ENCODE measurements at regions not wholly inside any gene's neighbourhood (a gene's known extent, or its start where the extent isn't known, plus 50 kb on each side); places are given as distances from the start of the nearest gene placed in this dataset.
"Not testable (repeated sequence)": the region's sequence is repeated elsewhere in the genome, so short reads cannot be mapped to it uniquely, and the experiment has no call there.

- no peak for DNase-seq
Measured at GRCh38 chr5:58011301-58011700, 448.6 kb downstream of the PLK2 start.

GRCh38 chr5:58009754-58010153, 450.1 kb downstream of the PLK2 start:
- no peak for DNase-seq

DNA sequence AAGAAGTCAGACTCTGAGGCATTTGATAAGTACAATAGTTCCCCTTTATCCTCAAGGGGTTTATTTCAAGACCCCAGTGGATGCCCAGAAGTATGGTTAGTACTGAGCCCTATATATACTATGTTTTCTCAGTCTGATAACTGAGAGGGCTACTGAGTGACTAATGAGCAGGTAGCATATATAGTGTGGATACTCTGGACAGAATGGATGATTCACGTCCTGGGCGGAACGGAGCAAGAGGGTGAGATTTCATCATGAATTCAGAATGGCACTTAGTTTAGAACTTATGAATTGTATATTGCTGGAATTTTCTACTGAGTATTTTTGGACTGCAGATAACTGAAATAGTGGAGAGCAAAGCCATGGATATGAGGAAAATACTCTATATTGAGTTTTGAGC, 457.6 kb downstream of the PLK2 start:
- DNase-seq, result no peak

GRCh38 chr5:57993866-57994265, 466.0 kb downstream of the PLK2 start:
- DNase-seq, result no peak

DNA sequence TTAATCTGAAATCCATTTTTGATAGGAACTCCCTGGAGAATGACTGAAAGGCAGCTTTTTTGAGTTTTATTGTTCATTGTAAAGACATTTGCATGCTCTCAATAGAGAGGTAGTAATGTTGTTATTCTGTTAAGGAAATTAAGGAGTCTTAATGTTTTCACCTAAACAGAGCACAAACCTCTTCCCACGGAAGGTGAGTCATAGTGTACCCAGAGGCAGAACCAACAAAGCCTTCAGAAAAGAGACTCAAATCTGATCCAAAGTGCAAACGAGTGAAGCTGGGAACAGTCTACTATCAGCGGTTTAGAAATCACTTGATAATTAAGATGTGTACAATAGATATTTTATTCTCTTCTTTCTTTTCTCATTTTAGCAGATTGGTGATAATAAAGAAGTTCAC, 470.5 kb downstream of the PLK2 start:
- no peak for DNase-seq

GRCh38 chr5:57988813-57989212, 471.1 kb downstream of the PLK2 start:
- no peak for DNase-seq

- DNase-seq, result no peak
Measured at GRCh38 chr5:57987552-57987951, 472.3 kb downstream of the PLK2 start.

DNA sequence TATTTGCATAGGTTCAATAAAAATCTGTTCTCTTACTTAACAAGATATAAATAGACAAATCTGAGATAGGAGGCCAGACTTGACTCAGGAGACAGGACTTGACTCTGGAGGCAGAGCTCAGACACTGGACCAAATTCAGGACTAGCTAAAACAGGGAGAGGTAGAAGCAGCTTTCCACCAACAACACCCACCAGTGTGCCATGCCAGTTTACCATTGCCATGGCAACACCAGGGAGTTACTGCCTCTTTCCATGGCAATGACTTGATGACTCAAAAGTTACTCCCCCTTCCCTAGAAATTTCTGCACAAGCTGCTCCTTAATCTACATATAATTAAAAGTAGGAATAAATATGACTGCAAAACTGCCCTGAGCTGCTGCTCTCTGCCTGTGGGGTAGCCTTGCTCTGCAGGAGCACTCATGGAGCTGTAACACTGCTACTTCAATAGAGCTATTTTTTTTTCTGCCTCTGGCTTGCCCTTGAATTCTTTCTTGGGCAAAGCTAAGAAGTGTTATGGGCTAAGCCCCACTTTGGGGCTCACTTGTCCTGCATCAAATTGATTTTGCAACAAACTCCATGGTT, 473.0 kb downstream of the PLK2 start:
- DNase-seq, result no peak

- DNase-seq, result no peak
Measured at GRCh38 chr5:57983426-57983825, 476.5 kb downstream of the PLK2 start.

- no peak for DNase-seq
Measured at GRCh38 chr5:57979671-57980070, 480.2 kb downstream of the PLK2 start.

GRCh38 chr5:57976506-57976905, 483.4 kb downstream of the PLK2 start:
- DNase-seq, result no peak

GRCh38 chr5:57972099-57972498, 487.8 kb downstream of the PLK2 start:
- not testable (repeated sequence) for DNase-seq

GRCh38 chr5:57960569-57960968, 478.0 kb upstream of the ACTBL2 start:
- DNase-seq, result no peak

DNA sequence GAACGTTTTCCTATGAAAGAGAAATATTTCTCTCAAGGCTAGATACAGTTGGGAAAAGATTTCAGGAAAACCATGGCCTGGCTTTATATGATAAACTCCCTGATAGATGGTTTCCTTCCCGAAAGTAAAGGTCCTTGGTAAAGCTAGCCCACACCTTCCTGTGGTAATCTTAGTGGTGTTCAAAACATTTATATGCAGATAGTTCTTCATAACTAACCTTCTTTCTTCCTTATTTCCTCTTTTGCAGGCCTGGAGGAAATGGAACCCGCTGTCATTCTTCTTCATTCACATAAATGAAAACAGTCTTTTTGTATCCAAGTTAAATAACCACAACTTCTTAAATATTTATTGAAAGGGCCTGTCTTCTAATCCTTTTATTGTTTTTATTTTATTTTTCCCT, 474.0 kb upstream of the ACTBL2 start:
- no peak for DNase-seq

DNA sequence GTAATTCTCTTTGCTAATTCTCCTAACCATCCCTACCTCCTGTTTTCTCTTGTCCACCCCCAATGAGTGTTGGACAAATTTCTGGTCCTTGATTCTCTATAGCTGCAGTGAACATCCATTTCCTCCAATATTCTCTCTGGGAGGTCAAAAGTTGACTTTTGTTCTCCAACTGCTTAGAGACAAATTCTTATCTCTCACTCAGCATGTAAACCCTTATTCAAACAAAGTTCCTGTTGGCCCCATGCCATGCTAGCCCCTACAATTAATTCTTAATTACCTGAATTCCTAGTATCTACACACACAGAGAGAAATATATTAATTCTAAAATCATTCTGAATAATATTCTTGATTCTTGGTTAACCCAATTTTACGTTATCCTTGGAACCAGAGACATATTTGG, 472.9 kb upstream of the ACTBL2 start:
- DNase-seq, result no peak

- no peak for DNase-seq
Measured at GRCh38 chr5:57953792-57954191, 471.2 kb upstream of the ACTBL2 start.

DNA sequence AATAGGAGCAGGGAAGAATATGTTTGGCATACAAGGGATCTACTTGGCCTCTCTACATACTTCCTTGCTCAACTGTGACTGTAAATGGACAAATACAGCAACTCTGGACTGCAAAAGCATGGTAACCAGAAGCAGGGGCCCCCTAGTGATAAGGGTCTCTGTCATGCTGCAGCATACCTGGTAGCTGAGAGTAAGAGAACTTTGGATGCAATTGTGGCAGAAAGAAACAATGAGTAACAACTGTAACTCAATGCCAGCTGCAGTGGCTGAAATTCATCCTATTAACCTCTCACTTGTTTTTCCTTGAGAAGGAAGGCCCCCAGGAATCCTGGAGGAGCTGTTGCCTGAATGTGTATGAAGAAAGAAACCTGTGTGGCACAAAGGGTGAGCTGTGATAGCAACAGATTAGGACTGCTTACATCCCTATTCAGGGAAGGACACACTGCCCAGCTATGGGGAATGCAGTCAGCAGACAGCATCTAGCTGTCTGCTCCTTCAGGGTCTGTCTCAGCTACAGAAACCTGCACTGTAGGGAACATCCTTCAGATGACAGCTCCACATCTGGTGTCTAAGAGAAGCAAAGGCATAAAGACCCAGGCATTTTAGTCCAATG, 468.1 kb upstream of the ACTBL2 start:
- DNase-seq, result no peak

- DNase-seq, result no peak
Measured at GRCh38 chr5:57948091-57948490, 465.5 kb upstream of the ACTBL2 start.

DNA sequence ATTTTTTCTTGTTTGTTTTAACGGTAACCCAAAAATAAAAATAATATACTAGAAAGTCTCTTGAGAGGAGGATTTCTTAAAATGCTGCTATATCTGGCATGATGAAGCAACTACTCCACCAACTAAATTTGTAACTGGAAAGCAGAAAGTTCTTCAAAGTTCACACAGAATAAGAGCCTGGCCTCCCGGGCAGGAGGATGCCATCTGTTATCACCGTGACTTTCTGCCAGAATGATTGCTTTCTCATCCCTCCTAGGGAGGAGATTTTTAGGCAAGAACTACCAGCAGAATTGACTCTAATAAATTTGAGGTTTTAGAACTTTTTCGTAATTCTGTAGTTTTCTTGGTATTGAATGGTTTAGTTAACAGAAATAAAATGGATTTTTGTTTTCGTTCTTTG, 464.6 kb upstream of the ACTBL2 start:
- no peak for DNase-seq

DNA sequence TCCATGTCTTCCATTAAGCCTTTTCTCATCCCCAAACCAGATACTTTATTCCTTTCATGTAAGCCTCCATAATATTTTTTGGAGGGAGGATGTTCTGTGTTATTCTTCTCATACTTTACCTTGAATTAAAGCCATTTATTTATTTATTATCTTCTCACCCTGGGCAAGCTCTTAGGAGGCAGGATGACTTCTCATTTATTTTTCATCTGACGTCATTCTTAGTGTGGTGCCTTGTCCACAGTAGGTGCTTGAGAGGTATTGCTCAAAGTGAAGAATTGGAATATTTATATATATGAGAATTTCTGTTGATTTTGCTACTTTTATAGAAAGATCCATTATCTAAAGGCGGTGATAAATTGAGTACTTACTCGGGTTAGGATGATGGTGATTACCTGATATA, 458.3 kb upstream of the ACTBL2 start:
- DNase-seq, result no peak

DNA sequence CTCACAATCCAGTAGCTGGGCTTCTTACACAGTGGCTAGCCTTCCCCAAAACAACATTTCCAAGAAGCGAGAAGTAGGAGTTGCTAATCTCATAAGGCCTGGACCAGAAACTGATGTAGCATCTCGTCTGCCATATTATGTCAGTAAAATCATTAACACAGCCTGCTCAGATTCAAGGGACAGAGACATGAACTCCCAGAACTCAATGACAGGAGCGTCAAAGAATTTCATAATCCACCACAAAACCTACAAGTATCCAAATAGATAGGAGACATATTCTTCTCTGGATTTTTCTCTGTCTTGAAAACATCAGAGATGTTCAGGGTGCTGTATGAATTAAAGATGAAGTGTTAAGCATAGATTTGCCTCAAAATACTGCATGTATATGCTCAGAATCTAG, 457.6 kb upstream of the ACTBL2 start:
- DNase-seq, result no peak

GRCh38 chr5:57939771-57940170, 457.2 kb upstream of the ACTBL2 start:
- no peak for DNase-seq

- no peak for DNase-seq
Measured at GRCh38 chr5:57939335-57939734, 456.7 kb upstream of the ACTBL2 start.

DNA sequence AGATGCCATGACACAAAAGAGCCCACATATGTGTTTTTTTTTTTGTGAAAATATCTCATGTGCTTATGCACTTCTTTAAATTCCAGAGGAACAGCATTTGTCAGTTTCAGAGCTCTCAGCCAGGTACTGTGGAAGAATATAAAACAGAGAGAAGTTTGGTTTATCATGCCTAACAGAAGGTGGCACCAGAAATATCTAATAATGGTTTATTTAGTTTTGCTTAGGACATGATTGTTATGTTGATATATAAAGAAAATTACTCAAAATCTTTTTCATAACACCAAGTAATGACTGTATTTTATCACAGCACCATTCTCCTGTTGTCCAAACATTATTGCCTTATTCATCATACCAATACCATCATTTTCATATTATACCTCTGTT, 455.6 kb upstream of the ACTBL2 start:
- DNase-seq, result no peak

- no peak for DNase-seq
Measured at GRCh38 chr5:57937501-57938173, 455.0 kb upstream of the ACTBL2 start.

Measured in NCI-H524 treated with DMSO at 0.1 percent for 48 hours (cell line).